GM21619 (cell line): ENCODE measurements at regions not wholly inside any gene's neighbourhood (a gene's known extent, or its start where the extent isn't known, plus 50 kb on each side); places are given as distances from the start of the nearest gene placed in this dataset.

Source experiments
- ATAC-seq: cut with Tn5 transposase; IDR thresholded peaks from one replicate; pipeline ENCODE4 v1.9.1; 2021; ENCODE audit not compliant: unreplicated experiment

- ATAC-seq: peak; percentile 93
Observed at GRCh38 chr6:169959136-169960002, 207.9 kb downstream of the ERMARD start.

GRCh38 chr6:169958510-169958909, 207.1 kb downstream of the ERMARD start:
- no peak for ATAC-seq

GRCh38 chr6:169957351-169957963, 206.0 kb downstream of the ERMARD start:
- ATAC-seq: no peak

- ATAC-seq: no peak
Observed at GRCh38 chr6:169956580-169956979, 205.2 kb downstream of the ERMARD start.

GRCh38 chr6:169955731-169956437, 204.5 kb downstream of the ERMARD start:
- no peak for ATAC-seq

GRCh38 chr6:169954977-169955376, 203.6 kb downstream of the ERMARD start:
- ATAC-seq: no peak

GRCh38 chr6:169953686-169954085, 202.3 kb downstream of the ERMARD start:
- ATAC-seq: no peak

- no peak for ATAC-seq
Observed at GRCh38 chr6:169950558-169950957, 199.1 kb downstream of the ERMARD start.

GRCh38 chr6:169949511-169950097, 198.2 kb downstream of the ERMARD start:
- ATAC-seq: no peak

GRCh38 chr6:169946971-169947370, 195.5 kb downstream of the ERMARD start:
- ATAC-seq: no peak

GRCh38 chr6:169945117-169945516, 193.7 kb downstream of the ERMARD start:
- ATAC-seq: no peak

GRCh38 chr6:169944415-169944814, 193.0 kb downstream of the ERMARD start:
- no peak for ATAC-seq

- ATAC-seq: no peak
Observed at GRCh38 chr6:169944061-169944337, 192.6 kb downstream of the ERMARD start.

- no peak for ATAC-seq
Observed at GRCh38 chr6:169943241-169944060, 192.0 kb downstream of the ERMARD start.

- no peak for ATAC-seq
Observed at GRCh38 chr6:169942173-169942572, 190.8 kb downstream of the ERMARD start.

- ATAC-seq: no peak
Observed at GRCh38 chr6:169940481-169941271, 189.3 kb downstream of the ERMARD start.

GRCh38 chr6:169939554-169940164, 188.2 kb downstream of the ERMARD start:
- ATAC-seq: no peak

- ATAC-seq: no peak
Observed at GRCh38 chr6:169938731-169939130, 187.3 kb downstream of the ERMARD start.

GRCh38 chr6:169938262-169938701, 186.9 kb downstream of the ERMARD start:
- no peak for ATAC-seq
